PC-9 (cell line): ENCODE measurements at regions not wholly inside any gene's neighbourhood (a gene's known extent, or its start where the extent isn't known, plus 50 kb on each side); places are given as distances from the start of the nearest gene placed in this dataset.

ENCODE experiments used
- EZH2 ChIP-seq: fragments of 200-600 bp; sonication (generic); IDR thresholded peaks from 2 replicates; pipeline ENCODE4 v1.8.0; 2017; ENCODE audit warnings: antibody characterized with exemption, low read depth
- TF ChIP-seq, protein P1 (sequence below): fragments of 200-600 bp; sonication (generic); conservative IDR thresholded peaks from 2 replicates; pipeline ENCODE4 v1.6.1; 2017; ENCODE audit warnings: mixed run types, antibody characterized with exemption, mild to moderate bottlenecking, moderate library complexity

DNA sequence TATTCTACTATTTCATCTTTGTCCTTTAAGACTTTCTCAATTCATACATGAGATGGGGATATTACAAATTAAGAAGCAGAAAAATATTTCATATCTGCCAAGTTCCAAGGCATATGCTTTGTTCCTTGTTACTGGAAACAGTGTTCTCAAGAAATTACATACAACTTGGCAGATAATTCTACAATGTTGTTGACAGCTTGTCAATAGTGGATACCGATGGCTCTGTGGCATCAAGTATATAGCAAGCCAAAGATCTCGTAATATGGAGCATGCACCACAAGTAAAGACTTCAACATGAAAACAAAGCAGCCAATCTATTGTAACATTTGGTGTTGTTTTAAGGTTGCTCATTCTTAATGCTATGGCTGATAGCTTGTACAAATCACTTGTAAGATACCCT is 598.2 kb upstream of the KLHL29 start:
- TF ChIP-seq, protein P1, sequence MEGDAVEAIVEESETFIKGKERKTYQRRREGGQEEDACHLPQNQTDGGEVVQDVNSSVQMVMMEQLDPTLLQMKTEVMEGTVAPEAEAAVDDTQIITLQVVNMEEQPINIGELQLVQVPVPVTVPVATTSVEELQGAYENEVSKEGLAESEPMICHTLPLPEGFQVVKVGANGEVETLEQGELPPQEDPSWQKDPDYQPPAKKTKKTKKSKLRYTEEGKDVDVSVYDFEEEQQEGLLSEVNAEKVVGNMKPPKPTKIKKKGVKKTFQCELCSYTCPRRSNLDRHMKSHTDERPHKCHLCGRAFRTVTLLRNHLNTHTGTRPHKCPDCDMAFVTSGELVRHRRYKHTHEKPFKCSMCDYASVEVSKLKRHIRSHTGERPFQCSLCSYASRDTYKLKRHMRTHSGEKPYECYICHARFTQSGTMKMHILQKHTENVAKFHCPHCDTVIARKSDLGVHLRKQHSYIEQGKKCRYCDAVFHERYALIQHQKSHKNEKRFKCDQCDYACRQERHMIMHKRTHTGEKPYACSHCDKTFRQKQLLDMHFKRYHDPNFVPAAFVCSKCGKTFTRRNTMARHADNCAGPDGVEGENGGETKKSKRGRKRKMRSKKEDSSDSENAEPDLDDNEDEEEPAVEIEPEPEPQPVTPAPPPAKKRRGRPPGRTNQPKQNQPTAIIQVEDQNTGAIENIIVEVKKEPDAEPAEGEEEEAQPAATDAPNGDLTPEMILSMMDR = no peak
- no peak for TF ChIP-seq EZH2
